HFF-Myc (cell line): ENCODE measurements at regions not wholly inside any gene's neighbourhood (a gene's known extent, or its start where the extent isn't known, plus 50 kb on each side); places are given as distances from the start of the nearest gene placed in this dataset.
A peak's percentile ranks its signal among the peaks of the same experiment; 100 is the strongest.

Experiments
- DNase-seq: peaks from one replicate; pipeline ENCODE4 v3.0.0-alpha.2; 2011; ENCODE audit warnings: low read depth; ENCODE audit errors: extremely low read depth
- H3K4me3 ChIP-seq: replicated peaks from 2 replicates; pipeline ENCODE4 v1.5.1; 2011; ENCODE audit warnings: low read depth, mild to moderate bottlenecking, control low read depth, low read length
- CTCF ChIP-seq: IDR thresholded peaks from 2 replicates; pipeline ENCODE4 v1.5.1; 2012; ENCODE audit warnings: mild to moderate bottlenecking, low read depth, low read length, control low read depth; ENCODE audit errors: missing control alignments

GRCh38 chr7:67771846-67772605 lies 775.4 kb downstream of the TYW1 start:
- H3K4me3 ChIP-seq = no peak overlapping the region
- TF ChIP-seq CTCF = no peak
- no peak for DNase-seq

GRCh38 chr7:67773081-67773480 lies 776.4 kb downstream of the TYW1 start:
- TF ChIP-seq CTCF = no peak
- no peak for DNase-seq
- no peak overlapping the region for H3K4me3 ChIP-seq

- no peak overlapping the region for H3K4me3 ChIP-seq
- TF ChIP-seq CTCF = no peak
- DNase-seq = no peak
These were observed 780.5 kb downstream of the TYW1 start for GRCh38 chr7:67777119-67777518.

GRCh38 chr7:67781841-67782240 lies 785.2 kb downstream of the TYW1 start:
- H3K4me3 ChIP-seq = no peak overlapping the region
- DNase-seq = no peak
- TF ChIP-seq CTCF = no peak

- DNase-seq = no peak
- H3K4me3 ChIP-seq = no peak overlapping the region
- TF ChIP-seq CTCF = no peak
These were observed 789.4 kb downstream of the TYW1 start for GRCh38 chr7:67786021-67786420.

GRCh38 chr7:67788669-67789068 lies 792.0 kb downstream of the TYW1 start:
- DNase-seq = no peak
- no peak overlapping the region for H3K4me3 ChIP-seq
- TF ChIP-seq CTCF = peak; percentile 7

GRCh38 chr7:67791918-67792317 lies 795.3 kb downstream of the TYW1 start:
- no peak for DNase-seq
- no peak for TF ChIP-seq CTCF
- no peak overlapping the region for H3K4me3 ChIP-seq
